WTC11 (cell line): ENCODE measurements at regions not wholly inside any gene's neighbourhood (a gene's known extent, or its start where the extent isn't known, plus 50 kb on each side); places are given as distances from the start of the nearest gene placed in this dataset.

ENCODE experiments used
- ATAC-seq: fragments of 200-7000 bp; cut with Tn5 transposase; 2 replicates; pipeline ENCODE4 v1.10.0; 2021; ENCODE audit warnings: mild to moderate bottlenecking, moderate library complexity
- CTCF ChIA-PET: fragments of 300-600 bp; sonication (Branson Sonifier 250); formaldehyde crosslinking; loops from one replicate; lab custom pipeline; 2021; ENCODE audit warnings: antibody characterized with exemption; lab: Charles Lee
- POLR2A ChIA-PET: fragments of 350-600 bp; sonication (Branson Sonifier 250); formaldehyde crosslinking; loops from one replicate; lab custom pipeline; 2021; ENCODE audit warnings: antibody characterized with exemption; lab: Charles Lee
- DNase-seq: peaks from one replicate; pipeline ENCODE4 v3.0.0; 2021; ENCODE audit warnings: low spot score
- H3K27ac Mint-ChIP-seq: 2 replicates; pipeline ENCODE4 v1.8.0; 2021; ENCODE audit warnings: mixed read lengths
- H3K27me3 Mint-ChIP-seq: 2 replicates; pipeline ENCODE4 v1.8.0; 2021; ENCODE audit warnings: low read depth, mild to moderate bottlenecking, moderate library complexity, mixed read lengths
- H3K36me3 Mint-ChIP-seq: 2 replicates; pipeline ENCODE4 v1.8.0; 2021; ENCODE audit warnings: mixed read lengths
- H3K4me1 Mint-ChIP-seq: 2 replicates; pipeline ENCODE4 v1.8.0; 2022; ENCODE audit warnings: mixed read lengths
- H3K4me3 Mint-ChIP-seq: 2 replicates; pipeline ENCODE4 v1.8.0; 2021; ENCODE audit warnings: mild to moderate bottlenecking, moderate library complexity, mixed read lengths
- H3K9me3 Mint-ChIP-seq: 2 replicates; pipeline ENCODE4 v1.8.0; 2021; ENCODE audit warnings: mixed read lengths
- ARID4B ChIP-seq: sonication (generic); formaldehyde crosslinking; IDR thresholded peaks from 2 replicates; pipeline ENCODE4 v1.8.0; 2023; ENCODE audit warnings: missing genetic modification reagents, mild to moderate bottlenecking, borderline replicate concordance
- ATF1 ChIP-seq: sonication (generic); formaldehyde crosslinking; IDR thresholded peaks from 2 replicates; pipeline ENCODE4 v1.8.1; 2023; ENCODE audit warnings: mild to moderate bottlenecking, moderate library complexity, missing genetic modification reagents
- ATF6 ChIP-seq: sonication (generic); formaldehyde crosslinking; IDR thresholded peaks from 2 replicates; pipeline ENCODE4 v1.8.1; 2023; ENCODE audit warnings: mild to moderate bottlenecking, missing genetic modification reagents
- CBFB ChIP-seq: sonication (generic); formaldehyde crosslinking; IDR thresholded peaks from 2 replicates; pipeline ENCODE4 v1.8.1; 2022; ENCODE audit warnings: mild to moderate bottlenecking, low read depth, missing genetic modification reagents
- ELF4 ChIP-seq: sonication (generic); formaldehyde crosslinking; IDR thresholded peaks from 2 replicates; pipeline ENCODE4 v1.8.1; 2022; ENCODE audit warnings: low read depth, mild to moderate bottlenecking, moderate library complexity, missing genetic modification reagents
- GRHL2 ChIP-seq: fragments of 250-450 bp; sonication (Bioruptor Pico); IDR thresholded peaks from 2 replicates; pipeline ENCODE4 v1.8.0; 2022; ENCODE audit warnings: mild to moderate bottlenecking, moderate library complexity; ENCODE audit not compliant: insufficient replicate concordance, severe bottlenecking
- HMGA2 ChIP-seq: fragments of 250-450 bp; sonication (Bioruptor Pico); IDR thresholded peaks from 2 replicates; pipeline ENCODE4 v1.4.0; 2021; ENCODE audit warnings: mild to moderate bottlenecking, moderate library complexity
- KAT7 ChIP-seq: sonication (generic); formaldehyde crosslinking; IDR thresholded peaks from 2 replicates; pipeline ENCODE4 v1.8.1; 2023; ENCODE audit warnings: missing genetic modification reagents, mild to moderate bottlenecking, borderline replicate concordance
- MAX ChIP-seq: sonication (generic); formaldehyde crosslinking; IDR thresholded peaks from 2 replicates; pipeline ENCODE4 v1.8.0; 2022; ENCODE audit warnings: mild to moderate bottlenecking, missing genetic modification reagents
- MXD4 ChIP-seq: fragments of 250-450 bp; sonication (Bioruptor Pico); IDR thresholded peaks from 2 replicates; pipeline ENCODE4 v1.8.0; 2021; ENCODE audit warnings: mild to moderate bottlenecking, moderate library complexity, borderline replicate concordance
- NFATC4 ChIP-seq: fragments of 250-450 bp; sonication (Bioruptor Pico); IDR thresholded peaks from 2 replicates; pipeline ENCODE4 v1.9.0; 2021; ENCODE audit warnings: mild to moderate bottlenecking
- NFE2L1 ChIP-seq: sonication (generic); formaldehyde crosslinking; IDR thresholded peaks from 2 replicates; pipeline ENCODE4 v1.8.1; 2023; ENCODE audit warnings: missing genetic modification reagents
- PRRX2 ChIP-seq: fragments of 250-450 bp; sonication (Bioruptor Pico); IDR thresholded peaks from 2 replicates; pipeline ENCODE4 v1.8.0; 2021; ENCODE audit warnings: mild to moderate bottlenecking
- SOX15 ChIP-seq: fragments of 250-450 bp; sonication (Bioruptor Pico); IDR thresholded peaks from 2 replicates; pipeline ENCODE4 v1.9.0; 2021; ENCODE audit warnings: mild to moderate bottlenecking
- SP1 ChIP-seq: sonication (generic); formaldehyde crosslinking; conservative IDR thresholded peaks from 2 replicates; pipeline ENCODE4 v1.8.1; 2022; ENCODE audit warnings: missing genetic modification reagents
- TEAD1 ChIP-seq: sonication (generic); formaldehyde crosslinking; IDR thresholded peaks from 2 replicates; pipeline ENCODE4 v1.8.0; 2022; ENCODE audit warnings: mild to moderate bottlenecking, missing genetic modification reagents
- TEAD4 ChIP-seq: sonication (generic); formaldehyde crosslinking; IDR thresholded peaks from 2 replicates; pipeline ENCODE4 v1.8.0; 2022; ENCODE audit warnings: mild to moderate bottlenecking, missing genetic modification reagents
- USF2 ChIP-seq: sonication (generic); formaldehyde crosslinking; IDR thresholded peaks from 2 replicates; pipeline ENCODE4 v1.8.1; 2023; ENCODE audit warnings: mild to moderate bottlenecking, missing genetic modification reagents, moderate library complexity
- ZBTB21 ChIP-seq: sonication (generic); formaldehyde crosslinking; IDR thresholded peaks from 2 replicates; pipeline ENCODE4 v1.8.1; 2023; ENCODE audit warnings: mild to moderate bottlenecking, missing genetic modification reagents, borderline replicate concordance
- ZNF232 ChIP-seq: sonication (generic); formaldehyde crosslinking; IDR thresholded peaks from 2 replicates; pipeline ENCODE4 v1.8.0; 2022; ENCODE audit warnings: mild to moderate bottlenecking, missing genetic modification reagents
- ZNF317 ChIP-seq: sonication (generic); formaldehyde crosslinking; IDR thresholded peaks from 2 replicates; pipeline ENCODE4 v1.8.1; 2023; ENCODE audit warnings: low read depth, mild to moderate bottlenecking, moderate library complexity, missing genetic modification reagents, borderline replicate concordance
- ZNF396 ChIP-seq: fragments of 250-450 bp; sonication (Bioruptor Pico); IDR thresholded peaks from 2 replicates; pipeline ENCODE4 v1.8.0; 2021; ENCODE audit warnings: mild to moderate bottlenecking, moderate library complexity, borderline replicate concordance
- ZNF671 ChIP-seq: fragments of 250-450 bp; sonication (Bioruptor Pico); IDR thresholded peaks from 2 replicates; pipeline ENCODE4 v1.8.0; 2021; ENCODE audit warnings: mild to moderate bottlenecking
- ZSCAN18 ChIP-seq: fragments of 250-450 bp; sonication (Bioruptor Pico); IDR thresholded peaks from 2 replicates; pipeline ENCODE4 v2.1.2; 2022; ENCODE audit warnings: mild to moderate bottlenecking, moderate library complexity

- H3K36me3 Mint-ChIP-seq = no peaks in the 10 kb centered on the region
- TF ChIP-seq ZNF396 (no peak), ELF4 (no peak)
- POLR2A ChIA-PET = no interaction called here
- H3K9me3 Mint-ChIP-seq = 0 out of 2 replicates have a peak, but pooled peaks cover 4% of the 10 kb centered on the region
- no peak overlapping the region for H3K27ac Mint-ChIP-seq
- no peak for ATAC-seq
- DNase-seq = no peak
- no peaks in the 10 kb centered on the region; the same call in 1 of the 2 replicates for H3K27me3 Mint-ChIP-seq
- no peaks in the 10 kb centered on the region for H3K4me1 Mint-ChIP-seq
- no peak overlapping the region for H3K4me3 Mint-ChIP-seq
- CTCF ChIA-PET = interaction anchor here (1.2 kb wide), 1 partner anchor 10 kb away, joined by 3 read pairs; no protein-coding TSS in a partner anchor
Observed at GRCh38 chr2:217660423-217660822, 342.4 kb downstream of the TNS1 start.

GRCh38 chr2:217658806-217659205 is 344.0 kb downstream of the TNS1 start:
- DNase-seq = no peak
- no peak for ATAC-seq
- Mint-ChIP-seq H3K9me3 (no peaks in the 10 kb centered on the region), H3K36me3 (no peaks in the 10 kb centered on the region), H3K27ac (no peak overlapping the region), H3K4me3 (no peak overlapping the region), H3K4me1 (peaks cover 5% of the 10 kb centered on the region), H3K27me3 (no peaks in the 10 kb centered on the region; the same call in 1 of the 2 replicates)
- TF ChIP-seq ARID4B (CRISPR knock-in tag) = no peak
- TF ChIP-seq KAT7 (CRISPR knock-in tag) = no peak
- TF ChIP-seq TEAD1 (CRISPR knock-in tag) = no peak
- TF ChIP-seq SP1 = no peak
- TF ChIP-seq MAX (CRISPR knock-in tag) = no peak
- no peak for TF ChIP-seq NFE2L1 (CRISPR knock-in tag)
- POLR2A ChIA-PET = no interaction called here
- CTCF ChIA-PET = interaction anchor here (1.1 kb wide), 1 partner anchor 8 kb away, joined by 3 read pairs; no protein-coding TSS in a partner anchor

GRCh38 chr2:217657252-217657651 is 345.5 kb downstream of the TNS1 start:
- DNase-seq (no peak), ATAC-seq (no peak)
- Mint-ChIP-seq H3K9me3 (no peaks in the 10 kb centered on the region), H3K27me3 (no peaks in the 10 kb centered on the region), H3K27ac (no peak overlapping the region), H3K36me3 (no peaks in the 10 kb centered on the region), H3K4me1 (peaks cover 9% of the 10 kb centered on the region), H3K4me3 (no peak overlapping the region)
- POLR2A ChIA-PET = no interaction called here
- CTCF ChIA-PET = interaction anchor here (1.1 to 1.4 kb wide), 2 partner anchors 57 to 336 kb away, joined by 3 to 5 read pairs; no protein-coding TSS in a partner anchor
- no peak for TF ChIP-seq PRRX2 (CRISPR knock-in tag)
- no peak for TF ChIP-seq ZNF317 (CRISPR knock-in tag)
- TF ChIP-seq ELF4 = no peak
- TF ChIP-seq MXD4 (CRISPR knock-in tag) = no peak
- TF ChIP-seq MAX (CRISPR knock-in tag) = no peak
- no peak for TF ChIP-seq CBFB
- no peak for TF ChIP-seq ZNF671 (CRISPR knock-in tag)
- TF ChIP-seq ZSCAN18 (CRISPR knock-in tag) = no peak
- no peak for TF ChIP-seq ATF1
- TF ChIP-seq TEAD4 (CRISPR knock-in tag) = no peak
- TF ChIP-seq ZNF232 (CRISPR knock-in tag) = no peak
- TF ChIP-seq GRHL2 (CRISPR knock-in tag) = no peak
- TF ChIP-seq ATF6 = no peak
- no peak for TF ChIP-seq SOX15 (CRISPR knock-in tag)
- no peak for TF ChIP-seq USF2 (CRISPR knock-in tag)
- TF ChIP-seq NFATC4 (CRISPR knock-in tag) = no peak
- TF ChIP-seq ZBTB21 (CRISPR knock-in tag) = no peak
- TF ChIP-seq HMGA2 (CRISPR knock-in tag) = no peak
